ENCODE measurements at regions not wholly inside any gene's neighbourhood (a gene's known extent, or its start where the extent isn't known, plus 50 kb on each side); places are given as distances from the start of the nearest gene placed in this dataset.

GRCh38 chr9:82613498-82613897 is 449.4 kb downstream of the RASEF start:
- H4K20me1 ChIP-seq (ENCODE audit: insufficient read depth, low read length), result no peaks in the 10 kb centered on the region
- TF ChIP-seq, protein P1, sequence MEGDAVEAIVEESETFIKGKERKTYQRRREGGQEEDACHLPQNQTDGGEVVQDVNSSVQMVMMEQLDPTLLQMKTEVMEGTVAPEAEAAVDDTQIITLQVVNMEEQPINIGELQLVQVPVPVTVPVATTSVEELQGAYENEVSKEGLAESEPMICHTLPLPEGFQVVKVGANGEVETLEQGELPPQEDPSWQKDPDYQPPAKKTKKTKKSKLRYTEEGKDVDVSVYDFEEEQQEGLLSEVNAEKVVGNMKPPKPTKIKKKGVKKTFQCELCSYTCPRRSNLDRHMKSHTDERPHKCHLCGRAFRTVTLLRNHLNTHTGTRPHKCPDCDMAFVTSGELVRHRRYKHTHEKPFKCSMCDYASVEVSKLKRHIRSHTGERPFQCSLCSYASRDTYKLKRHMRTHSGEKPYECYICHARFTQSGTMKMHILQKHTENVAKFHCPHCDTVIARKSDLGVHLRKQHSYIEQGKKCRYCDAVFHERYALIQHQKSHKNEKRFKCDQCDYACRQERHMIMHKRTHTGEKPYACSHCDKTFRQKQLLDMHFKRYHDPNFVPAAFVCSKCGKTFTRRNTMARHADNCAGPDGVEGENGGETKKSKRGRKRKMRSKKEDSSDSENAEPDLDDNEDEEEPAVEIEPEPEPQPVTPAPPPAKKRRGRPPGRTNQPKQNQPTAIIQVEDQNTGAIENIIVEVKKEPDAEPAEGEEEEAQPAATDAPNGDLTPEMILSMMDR (IDR thresholded peaks at IDR 0.05), result no peak
- Mint-ChIP-seq H3K4me3 (no peak overlapping the region), H3K4me1 (no peaks in the 10 kb centered on the region), H3K36me3 (no peaks in the 10 kb centered on the region), H3K27ac (no peak overlapping the region), H3K9me3 (peaks cover 0 to 2% (median 0%) of the 10 kb centered on the region in 7 donors), H3K27me3 (ENCODE audit: low read depth in 3 of 3) (peaks cover 0 to 1% (median 0%) of the 10 kb centered on the region in 3 donors)
- H3K4me2 ChIP-seq (replicated peaks; ENCODE audit: extremely low read depth, low read length, poor library complexity, severe bottlenecking), result no peak overlapping the region
- H3K9me3 ChIP-seq (replicated peaks in 1 of 2; ENCODE audit: control insufficient read depth in 1 of 2, insufficient read depth in 1 of 2, low read length in 2 of 2), result peaks cover 0 to 3% of the 10 kb centered on the region in 2 donors
- H3K27ac ChIP-seq (ENCODE audit: low read depth in 1 of 2, low read length in 2 of 2), result no peak overlapping the region
- 100% methylated on average over 1 of the region's 3 CpGs for WGBS (ENCODE audit: insufficient coverage)
- H2AFZ ChIP-seq (ENCODE audit: insufficient read depth, low read depth, low read length, poor library complexity, severe bottlenecking), result no peak overlapping the region
- intact Hi-C loops (cut with micrococcal nuclease), result no loop called here
- no peaks in the 10 kb centered on the region for H3K27me3 ChIP-seq (ENCODE audit: control insufficient read depth in 2 of 2, insufficient read depth in 2 of 2, low read length in 2 of 2)
- H3K79me2 ChIP-seq (ENCODE audit: insufficient read depth, low read length), result no peaks in the 10 kb centered on the region
- H3K4me1 ChIP-seq (ENCODE audit: control insufficient read depth in 1 of 2, insufficient read depth in 2 of 2, low read length in 2 of 2), result no peaks in the 10 kb centered on the region
- no peak for DNase-seq
- H3K36me3 ChIP-seq (replicated peaks in 1 of 2; ENCODE audit: control insufficient read depth in 1 of 2, insufficient read depth in 2 of 2, low read length in 2 of 2), result no peaks in the 10 kb centered on the region
- no peak overlapping the region for H3K4me3 ChIP-seq (replicated peaks in 1 of 3; ENCODE audit: low read depth in 2 of 3, low read length in 3 of 3)
- no peak overlapping the region for H3K9ac ChIP-seq (ENCODE audit: insufficient read depth, low read length, poor library complexity, severe bottlenecking)

GRCh38 chr9:82616545-82616944 is 446.4 kb downstream of the RASEF start:
- no peaks in the 10 kb centered on the region for H3K36me3 Mint-ChIP-seq
- H3K4me1 Mint-ChIP-seq, result no peaks in the 10 kb centered on the region
- no peak overlapping the region for H3K27ac Mint-ChIP-seq

More at GRCh38 chr9:82616545-82616944, 446.4 kb downstream of the RASEF start:
- Mint-ChIP-seq H3K9me3 (peaks cover 0 to 5% (median 2%) of the 10 kb centered on the region in 7 donors), H3K27me3 (ENCODE audit: low read depth in 3 of 3) (peaks cover 0 to 1% (median 0%) of the 10 kb centered on the region in 3 donors), H3K4me3 (no peak overlapping the region)
- intact Hi-C loops (cut with micrococcal nuclease), result no loop called here
- no peaks in the 10 kb centered on the region for H3K27me3 ChIP-seq (ENCODE audit: control insufficient read depth in 2 of 2, insufficient read depth in 2 of 2, low read length in 2 of 2)
- no CpG with 5 or more reads among the region's 3 CpGs for WGBS (ENCODE audit: insufficient coverage)
- no peak overlapping the region for H3K4me2 ChIP-seq (replicated peaks; ENCODE audit: extremely low read depth, low read length, poor library complexity, severe bottlenecking)
- no peak overlapping the region for H3K27ac ChIP-seq (ENCODE audit: low read depth in 1 of 2, low read length in 2 of 2)
- no peak overlapping the region for H3K9ac ChIP-seq (ENCODE audit: insufficient read depth, low read length, poor library complexity, severe bottlenecking)
- H2AFZ ChIP-seq (ENCODE audit: insufficient read depth, low read depth, low read length, poor library complexity, severe bottlenecking), result no peak overlapping the region
- no peak overlapping the region for H3K4me3 ChIP-seq (replicated peaks in 1 of 3; ENCODE audit: low read depth in 2 of 3, low read length in 3 of 3)
- H3K9me3 ChIP-seq (replicated peaks in 1 of 2; ENCODE audit: control insufficient read depth in 1 of 2, insufficient read depth in 1 of 2, low read length in 2 of 2), result peaks cover 0 to 7% of the 10 kb centered on the region in 2 donors
- H3K79me2 ChIP-seq (ENCODE audit: insufficient read depth, low read length), result no peaks in the 10 kb centered on the region
- H3K36me3 ChIP-seq (replicated peaks in 1 of 2; ENCODE audit: control insufficient read depth in 1 of 2, insufficient read depth in 2 of 2, low read length in 2 of 2), result no peaks in the 10 kb centered on the region
- no peak for DNase-seq
- TF ChIP-seq, protein P1 (IDR thresholded peaks at IDR 0.05), result no peak
- no peaks in the 10 kb centered on the region for H4K20me1 ChIP-seq (ENCODE audit: insufficient read depth, low read length)
- no peaks in the 10 kb centered on the region for H3K4me1 ChIP-seq (ENCODE audit: control insufficient read depth in 1 of 2, insufficient read depth in 2 of 2, low read length in 2 of 2)

All from CD14-positive monocyte (primary cell).